GM18858 (cell line): ENCODE measurements at regions not wholly inside any gene's neighbourhood (a gene's known extent, or its start where the extent isn't known, plus 50 kb on each side); places are given as distances from the start of the nearest gene placed in this dataset.

Experiments
- ATAC-seq: cut with Tn5 transposase; IDR thresholded peaks from one replicate; pipeline ENCODE4 v1.9.1; 2021; ENCODE audit not compliant: unreplicated experiment

DNA sequence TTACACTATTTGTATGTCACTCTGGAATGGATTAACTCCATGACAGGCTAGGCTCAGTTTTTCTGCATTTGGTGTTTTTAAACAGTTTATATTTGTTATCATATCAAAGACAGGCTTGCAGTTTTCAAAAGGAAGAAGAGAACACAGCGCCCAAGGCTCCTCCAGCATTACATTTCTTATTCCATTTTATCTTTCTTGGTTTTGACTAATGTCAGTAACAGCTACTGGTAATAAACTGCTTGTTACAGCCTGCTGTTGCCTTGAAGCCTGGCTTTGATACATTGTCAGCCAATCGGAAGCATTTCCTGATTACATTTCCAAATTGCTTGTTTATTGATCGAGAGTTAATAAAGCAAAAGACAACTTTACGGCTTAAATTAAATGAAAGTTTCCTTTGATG lies 166.0 kb upstream of the MDFIC start:
- no peak for ATAC-seq

DNA sequence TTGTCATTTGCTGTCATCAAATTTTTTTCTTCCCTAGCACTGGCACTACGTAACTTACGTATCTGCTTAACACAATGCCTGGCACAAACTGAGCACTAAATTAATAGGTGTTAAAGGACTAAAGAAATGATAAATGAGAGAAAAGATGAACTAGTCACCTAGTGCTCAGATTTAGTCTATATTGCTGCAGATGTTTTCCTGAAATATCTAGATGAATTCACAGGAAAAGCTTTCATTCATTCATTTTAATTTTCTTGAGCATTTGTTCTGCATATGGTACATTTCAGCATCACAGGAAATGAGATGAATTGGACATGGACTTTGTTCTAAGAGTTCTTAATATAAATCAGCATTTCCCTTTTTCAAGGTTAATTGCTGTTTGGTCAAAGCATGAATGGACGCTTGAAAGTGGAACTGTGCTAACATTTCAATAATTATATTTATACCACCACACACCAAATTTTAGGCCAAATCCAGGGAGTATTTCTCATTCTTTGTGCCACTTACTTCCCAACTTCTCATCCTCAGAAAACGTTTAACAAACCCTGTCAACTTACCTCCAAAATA lies 163.2 kb upstream of the MDFIC start:
- no peak for ATAC-seq

DNA sequence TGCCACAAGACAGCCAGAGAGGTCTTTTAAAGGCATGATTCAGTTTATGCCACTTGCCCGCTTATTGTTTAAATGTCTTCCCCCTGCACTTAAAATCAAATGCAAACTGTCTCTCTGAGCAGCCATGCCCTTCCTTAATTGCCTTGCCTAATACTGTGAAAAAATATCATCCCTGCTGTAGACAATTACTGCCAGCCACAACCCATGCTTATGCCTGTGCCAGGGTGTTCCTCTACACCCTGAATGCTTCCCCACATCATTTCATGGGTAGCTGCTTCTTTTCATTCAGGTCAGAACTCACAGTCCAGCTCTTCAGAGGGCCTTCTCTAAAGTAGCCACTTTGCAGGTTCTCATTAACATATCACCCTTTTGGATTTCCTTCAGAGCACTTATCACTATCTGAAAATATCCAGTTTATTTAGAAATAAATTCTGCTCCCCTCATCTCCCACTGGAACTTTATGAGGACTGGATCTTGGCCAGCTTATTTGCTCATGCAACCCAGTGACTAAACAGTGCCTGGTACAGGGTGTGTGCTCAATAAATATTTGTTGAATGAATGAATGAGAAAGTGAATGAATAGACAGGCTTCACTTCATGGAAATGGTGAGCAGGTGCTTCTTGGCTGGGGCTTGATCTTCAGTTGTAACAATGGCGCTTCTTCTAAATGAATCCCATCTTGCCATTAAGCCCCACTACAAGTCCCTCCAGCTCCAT lies 162.4 kb upstream of the MDFIC start:
- ATAC-seq: no peak

DNA sequence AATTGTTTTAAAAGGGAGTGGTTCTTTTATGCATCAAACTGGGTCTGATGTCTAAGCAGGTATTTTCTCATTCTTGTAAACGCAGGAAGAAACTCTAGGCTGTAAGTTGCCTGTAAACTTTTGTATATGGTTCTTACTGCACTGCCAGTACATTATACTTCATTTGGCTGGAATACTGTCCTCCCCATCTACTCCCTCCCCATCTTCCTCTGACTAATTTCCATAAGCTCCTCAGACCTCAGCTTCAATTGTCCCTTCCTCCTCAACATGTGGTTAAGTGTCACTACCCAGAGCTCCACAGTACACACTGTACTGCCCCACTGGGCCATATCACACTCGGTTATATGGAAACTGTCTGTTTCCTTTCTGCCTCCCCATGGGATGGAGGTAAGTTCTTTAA lies 161.4 kb upstream of the MDFIC start:
- ATAC-seq: no peak

DNA sequence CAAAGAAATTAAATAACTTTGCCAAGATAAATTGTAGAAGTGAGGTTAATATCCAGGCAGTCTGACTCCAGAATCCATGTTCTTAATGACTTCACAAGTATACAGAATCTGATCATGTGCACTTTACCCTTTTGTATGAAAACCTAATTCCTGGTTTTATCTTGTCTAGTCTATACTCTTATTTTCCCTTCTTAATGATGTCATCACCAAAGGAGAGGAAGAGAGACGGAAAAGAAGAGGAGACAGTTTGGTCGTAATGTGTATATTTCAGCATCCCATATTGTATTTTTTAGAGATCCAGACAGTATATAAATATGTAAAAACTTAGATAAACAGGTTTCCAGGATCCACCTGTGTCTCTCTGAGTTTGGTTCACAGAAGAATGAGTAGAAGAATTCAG lies 159.9 kb upstream of the MDFIC start:
- ATAC-seq: no peak

DNA sequence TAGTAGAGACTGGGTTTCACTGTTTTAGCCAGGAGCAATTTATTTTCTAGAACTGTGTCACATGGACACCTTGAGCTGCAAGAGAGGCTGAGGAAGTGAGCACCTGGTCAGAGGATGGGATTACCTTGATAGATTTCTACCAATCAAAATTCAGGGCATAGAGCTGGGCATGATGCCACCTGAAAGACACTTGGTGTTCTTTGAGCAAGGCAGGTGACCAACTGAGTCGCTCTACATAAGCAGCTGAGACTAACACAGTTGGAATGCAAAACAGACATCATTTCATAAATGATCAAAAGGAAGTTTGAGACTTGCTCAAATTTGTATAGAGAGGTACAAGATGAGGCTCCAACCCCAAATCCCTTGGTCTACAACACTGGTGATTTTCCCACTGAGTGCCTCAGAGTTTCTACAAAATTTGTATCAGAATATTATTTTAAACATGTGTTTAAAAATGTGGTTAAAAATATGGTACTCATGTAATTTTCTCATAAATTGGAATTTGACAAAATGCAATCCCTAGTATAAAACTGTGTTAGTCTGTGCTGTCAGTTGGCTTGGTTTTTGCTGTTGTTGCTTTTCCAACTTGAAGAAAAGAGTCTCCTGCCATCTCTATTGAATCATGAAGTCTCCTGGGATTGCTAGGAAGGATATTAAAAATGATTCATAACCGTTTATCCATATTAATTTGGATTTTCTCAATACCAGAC lies 156.4 kb upstream of the MDFIC start:
- ATAC-seq: no peak

DNA sequence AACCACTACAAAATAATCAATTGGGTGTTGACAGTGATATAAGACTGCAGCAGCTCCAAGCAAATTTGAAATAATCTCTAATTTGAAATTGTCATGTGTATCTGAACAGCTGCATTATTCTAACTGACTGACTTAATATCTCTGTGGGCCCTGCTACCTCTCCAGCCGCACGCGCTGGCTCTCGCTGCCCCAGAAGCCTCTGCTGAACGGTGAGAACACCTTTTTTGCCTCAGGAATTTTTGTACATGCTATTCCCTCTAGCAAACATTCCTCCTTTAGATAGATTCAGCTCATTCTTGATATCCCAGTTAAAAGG lies 155.9 kb upstream of the MDFIC start:
- ATAC-seq: no peak

DNA sequence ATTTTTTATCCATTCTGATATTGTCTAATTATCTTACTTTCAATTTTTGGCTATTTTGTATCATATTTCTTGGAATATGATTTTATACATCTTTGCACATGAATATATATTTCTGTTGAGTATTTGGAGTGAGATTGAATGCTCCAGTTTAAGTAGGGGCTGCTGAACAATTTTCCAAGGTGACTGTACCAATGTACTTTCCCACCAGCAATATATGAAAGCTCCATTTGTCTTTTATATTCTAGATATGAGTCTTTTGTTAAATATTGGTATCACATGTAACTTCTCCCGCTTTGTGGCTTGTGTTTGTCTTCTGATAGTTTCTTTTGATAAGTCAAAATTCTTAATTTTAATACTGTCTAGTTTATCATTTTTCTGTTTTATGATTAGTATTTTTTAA lies 144.6 kb upstream of the MDFIC start:
- no peak for ATAC-seq

DNA sequence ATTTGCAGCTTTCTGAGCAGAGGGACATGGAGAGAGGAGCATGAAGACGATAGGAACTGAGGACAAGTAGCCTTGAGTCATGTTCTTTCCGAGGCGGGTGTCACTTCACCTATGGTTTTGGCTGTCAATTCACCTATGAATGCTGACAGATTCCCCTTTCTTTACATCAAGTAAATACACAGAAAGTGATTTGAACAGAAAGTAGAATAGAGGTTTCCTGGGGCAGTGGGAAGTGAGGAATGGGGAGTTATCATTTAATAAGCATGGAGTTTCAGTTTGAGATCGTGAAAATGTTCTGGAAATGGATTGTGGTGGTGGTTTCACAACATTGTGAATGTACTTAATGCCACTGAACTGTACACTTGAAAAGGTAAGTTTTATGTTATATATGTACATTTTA lies 138.4 kb upstream of the MDFIC start:
- no peak for ATAC-seq

DNA sequence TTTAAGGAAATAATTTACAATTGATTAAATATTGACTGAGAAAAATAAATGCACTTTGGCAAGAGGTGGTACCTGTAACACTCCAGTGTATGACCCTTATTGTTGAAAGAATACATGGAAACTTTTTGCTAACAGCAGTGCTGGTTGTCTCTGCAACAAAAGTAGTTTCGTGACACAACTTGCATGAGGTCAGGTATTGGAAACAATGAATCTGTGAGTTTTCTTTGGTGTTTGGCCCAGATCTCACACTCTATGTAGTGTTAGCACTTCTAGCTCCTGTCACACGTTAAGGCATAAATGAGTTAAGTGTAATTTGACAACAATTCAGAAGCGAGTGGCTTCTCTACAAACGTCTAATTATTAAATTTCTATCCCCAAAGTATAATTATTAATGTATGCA lies 137.7 kb upstream of the MDFIC start:
- no peak for ATAC-seq

DNA sequence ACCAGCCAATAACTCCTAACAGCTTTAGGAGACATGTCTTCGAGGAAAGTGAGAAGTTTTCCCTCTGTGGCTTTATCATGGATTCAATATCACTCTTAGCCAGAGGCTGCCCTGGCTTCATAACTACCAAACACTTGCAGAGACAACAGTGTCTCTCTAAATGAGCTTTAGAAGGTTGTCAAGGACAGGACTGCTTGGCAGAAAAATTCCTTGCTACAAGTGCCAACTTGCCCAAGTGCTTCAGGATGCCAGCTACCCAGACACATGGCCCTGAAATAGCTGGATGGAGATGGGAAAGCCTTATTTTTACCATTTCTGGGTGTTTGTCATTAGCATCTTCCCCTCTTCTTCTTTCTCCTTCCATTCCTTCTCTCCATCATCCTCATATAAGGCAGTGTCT lies 137.1 kb upstream of the MDFIC start:
- ATAC-seq: no peak

DNA sequence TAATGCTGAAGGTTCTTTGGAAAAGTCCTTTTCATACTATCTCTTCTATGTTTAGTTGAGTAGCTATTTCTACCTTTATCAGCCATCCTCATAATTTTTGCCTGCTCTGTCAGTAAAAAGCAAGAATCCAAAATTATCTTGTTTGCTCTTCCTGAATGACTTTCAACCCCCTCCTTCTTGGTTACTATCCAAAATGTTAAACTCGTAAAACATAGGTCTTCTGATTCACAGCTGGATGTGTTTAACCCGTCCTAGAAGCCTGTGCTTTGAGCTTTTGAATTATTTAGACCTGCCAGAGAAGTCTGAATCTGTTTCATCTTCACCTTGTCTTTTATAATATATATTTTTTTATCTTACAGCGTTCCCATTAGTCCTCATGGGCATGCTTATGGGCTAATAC lies 136.4 kb upstream of the MDFIC start:
- no peak for ATAC-seq

DNA sequence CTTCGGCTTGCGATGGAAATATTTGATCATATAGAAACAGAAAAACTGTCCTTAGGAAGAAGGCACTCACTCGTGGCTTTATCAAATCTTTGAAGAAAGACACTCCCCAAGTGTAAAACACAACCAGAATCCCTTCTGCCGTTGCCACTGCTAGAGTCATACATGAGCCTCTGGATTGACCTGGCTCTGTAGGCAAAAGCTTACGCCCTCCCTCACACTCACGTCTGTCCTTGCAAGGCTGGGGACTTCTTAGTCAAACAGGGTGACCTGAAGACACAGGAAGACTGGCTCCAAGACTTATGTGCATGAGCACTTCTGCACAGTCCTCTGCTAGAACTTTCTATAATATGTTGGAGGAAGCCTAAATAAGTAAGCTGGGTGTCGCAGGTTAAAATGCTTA lies 135.4 kb upstream of the MDFIC start:
- ATAC-seq: no peak

DNA sequence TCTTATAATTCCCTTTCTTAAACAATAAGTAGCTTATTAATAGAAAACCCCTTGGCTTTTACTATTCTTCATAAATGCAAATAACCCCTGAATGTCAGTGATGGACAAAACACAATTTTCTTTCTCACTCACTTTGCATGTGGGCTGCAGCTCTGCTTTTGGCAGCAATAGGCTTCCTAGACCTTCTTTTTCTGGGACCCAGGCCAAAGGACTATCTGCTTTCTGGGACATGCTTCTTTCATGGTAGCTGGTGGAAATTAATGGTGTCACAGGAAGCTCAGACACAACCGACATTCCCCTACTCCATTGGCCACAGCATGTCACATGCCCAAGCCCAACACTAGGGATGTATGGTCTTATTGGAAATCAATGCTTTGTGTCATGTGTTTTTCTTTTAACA lies 134.3 kb upstream of the MDFIC start:
- ATAC-seq: no peak

DNA sequence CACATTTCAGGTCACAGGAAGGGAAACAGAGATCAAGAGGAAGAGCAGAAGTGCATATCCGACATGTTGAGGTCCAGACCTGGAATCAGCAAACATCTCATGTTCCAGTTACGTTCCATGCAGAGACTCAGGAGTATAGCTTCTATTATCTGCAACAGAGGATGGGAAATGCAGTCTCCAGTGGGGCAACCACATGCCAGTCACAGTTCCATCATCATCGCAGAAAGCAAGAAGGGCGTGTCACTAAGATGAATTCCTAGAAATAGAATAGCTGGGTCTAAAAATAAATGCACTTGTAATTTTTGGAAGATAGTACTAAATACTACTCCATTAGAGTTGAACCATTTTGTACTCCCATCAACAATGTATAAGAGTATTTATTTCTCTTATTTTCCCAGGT lies 133.2 kb upstream of the MDFIC start:
- no peak for ATAC-seq

DNA sequence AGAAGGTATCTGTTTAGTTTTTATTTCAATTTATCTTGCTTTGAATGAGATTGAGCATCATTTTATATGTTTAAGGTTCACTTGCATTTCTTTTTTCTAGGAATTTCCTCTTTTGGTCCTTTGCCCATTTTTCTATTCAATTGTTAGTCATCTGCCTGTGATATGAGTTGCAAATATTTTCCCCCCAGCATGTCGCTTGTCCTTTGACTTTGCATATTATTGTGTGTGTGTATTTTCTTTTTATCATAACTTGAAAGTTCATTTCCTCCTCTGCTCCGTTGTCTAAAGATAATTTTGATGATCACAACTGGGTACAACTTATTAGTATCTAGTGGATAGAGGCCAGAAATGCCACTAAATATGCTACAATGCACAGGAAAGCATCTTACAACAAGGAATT lies 132.7 kb upstream of the MDFIC start:
- no peak for ATAC-seq

DNA sequence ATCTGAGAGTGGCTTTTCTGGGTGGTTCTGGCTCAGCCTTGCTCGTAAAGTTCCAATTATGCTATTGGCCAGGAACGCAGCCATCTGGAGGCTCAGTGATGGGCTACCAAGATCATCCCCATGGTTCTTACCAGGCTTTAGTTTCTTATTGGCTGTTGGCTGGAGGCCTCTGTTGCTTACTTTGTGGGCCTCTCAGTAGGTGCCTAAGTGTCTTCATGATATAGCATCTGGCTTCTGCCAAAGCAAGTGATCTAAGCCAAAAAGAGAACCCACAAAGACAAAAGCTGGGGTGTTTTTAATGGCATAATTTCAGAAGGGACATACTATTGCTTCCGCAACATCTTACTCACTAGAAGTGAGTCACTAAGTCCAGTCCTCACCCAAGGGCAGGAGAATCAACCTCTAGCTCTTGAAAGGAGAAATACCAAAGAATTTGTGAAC lies 132.0 kb upstream of the MDFIC start:
- ATAC-seq: no peak

DNA sequence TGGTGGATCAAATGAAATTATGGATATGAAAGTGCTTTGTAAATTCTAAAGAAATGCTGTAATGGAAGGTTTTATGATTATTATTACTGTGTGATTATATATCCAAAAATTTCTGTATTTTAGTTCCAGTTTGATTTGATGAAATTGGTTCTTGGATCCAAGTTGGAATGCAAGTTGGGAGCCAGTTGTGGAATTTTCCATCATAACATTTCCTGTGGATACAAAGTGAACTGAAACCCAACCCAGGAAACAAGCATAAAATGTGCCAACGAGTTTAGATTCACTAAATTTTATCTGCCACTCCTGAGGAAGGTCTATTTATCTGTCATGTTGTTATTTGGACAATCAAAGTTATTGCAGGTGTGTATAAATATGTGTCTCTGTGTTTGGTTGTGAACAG lies 131.4 kb upstream of the MDFIC start:
- no peak for ATAC-seq

DNA sequence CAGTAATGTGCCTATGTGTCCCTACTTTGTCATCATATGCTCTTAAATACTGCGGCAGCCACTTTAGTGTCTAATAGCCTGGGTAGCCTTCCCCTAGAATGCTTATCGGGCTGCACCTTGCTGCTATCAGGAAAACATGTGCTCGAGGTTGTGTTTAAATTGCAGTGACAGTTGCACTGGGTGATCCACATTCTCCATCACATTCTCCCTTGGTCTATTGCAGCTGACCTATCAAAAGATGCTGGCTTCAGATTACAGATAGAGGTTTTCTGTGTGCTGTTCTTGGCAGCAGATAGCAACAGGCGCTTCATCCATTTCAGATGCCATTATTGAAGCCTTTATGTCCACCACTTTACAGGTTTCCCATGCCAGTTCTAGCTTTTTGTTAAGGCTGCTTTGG lies 130.1 kb upstream of the MDFIC start:
- no peak for ATAC-seq

DNA sequence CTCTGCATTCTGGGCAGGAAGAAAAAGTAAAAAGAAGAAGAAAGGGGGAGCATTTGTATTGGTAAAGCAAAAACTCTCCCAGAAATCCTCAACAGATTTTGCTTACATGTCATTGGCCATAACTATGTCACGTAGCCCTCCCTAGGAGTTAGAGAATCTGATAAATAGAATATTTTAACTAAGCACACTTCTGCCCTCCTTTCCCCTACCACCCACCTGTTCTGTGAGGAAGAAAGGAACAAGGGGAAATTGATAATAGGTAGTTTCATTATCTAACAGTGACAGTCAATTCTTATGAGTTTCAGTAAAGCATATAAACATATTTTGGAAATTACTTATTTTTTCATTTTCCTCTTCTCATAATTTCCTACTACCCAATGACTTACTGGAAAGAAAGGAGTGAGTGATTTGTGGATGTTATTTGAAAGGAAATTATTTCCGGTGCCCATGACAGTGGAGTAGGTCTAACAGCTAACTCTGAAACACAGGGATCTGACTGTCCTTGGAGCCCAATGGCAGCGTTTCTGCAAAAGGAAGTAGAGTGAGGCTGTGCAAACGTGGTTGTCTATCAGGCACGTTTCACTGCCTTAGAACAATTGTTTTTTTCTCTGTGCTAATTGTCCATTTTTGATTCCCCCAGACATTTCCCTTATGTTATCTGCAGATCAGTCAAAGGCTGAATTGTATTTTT lies 128.6 kb upstream of the MDFIC start:
- ATAC-seq: no peak

DNA sequence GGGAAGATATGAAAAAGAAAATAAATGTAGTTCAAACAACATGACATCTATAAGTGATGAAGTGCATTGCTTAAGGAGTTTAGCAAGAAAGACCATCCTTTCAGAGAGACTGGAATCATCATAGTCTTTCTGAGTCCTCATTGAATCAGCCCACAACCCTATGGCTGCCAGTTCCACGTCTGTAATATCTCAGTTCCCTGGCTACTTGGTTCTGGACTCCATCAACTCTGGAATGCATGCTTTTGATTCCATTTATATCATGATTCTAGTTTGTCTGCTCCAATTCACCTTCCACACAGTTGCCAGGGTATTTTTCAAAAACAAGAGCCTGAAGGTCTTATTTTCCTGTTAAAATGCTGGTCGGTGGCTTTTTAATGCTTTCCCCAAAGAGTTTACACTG lies 126.4 kb upstream of the MDFIC start:
- ATAC-seq: no peak

DNA sequence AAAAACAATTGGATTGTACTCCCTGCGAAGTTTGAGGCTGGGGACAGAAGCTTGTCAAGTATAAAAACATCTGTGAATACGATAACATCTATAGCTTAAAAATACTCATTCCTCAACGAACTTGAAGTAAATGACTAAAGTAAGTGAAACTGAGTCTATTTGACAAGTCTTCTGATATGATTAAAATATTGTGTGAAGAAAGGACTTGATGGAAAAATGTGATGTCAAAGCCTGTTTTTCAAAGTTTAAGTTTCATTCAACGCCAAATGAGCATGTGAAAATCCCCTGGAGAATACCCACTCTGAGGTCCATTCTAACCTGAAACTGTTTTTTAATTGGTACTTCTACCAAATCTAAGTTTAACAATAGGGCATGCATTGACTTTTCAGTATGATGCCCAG lies 122.3 kb upstream of the MDFIC start:
- ATAC-seq: no peak
